Ectodermal cell (in vitro differentiated cells): ENCODE measurements at regions not wholly inside any gene's neighbourhood (a gene's known extent, or its start where the extent isn't known, plus 50 kb on each side); places are given as distances from the start of the nearest gene placed in this dataset.

ENCODE experiments used
- H3K27ac ChIP-seq: 2 replicates; pipeline ENCODE4 v1.7.0; 2013; ENCODE audit warnings: mild to moderate bottlenecking, low read depth, low read length; ENCODE audit not compliant: insufficient read depth, poor library complexity, severe bottlenecking
- H3K27me3 ChIP-seq: 2 replicates; pipeline ENCODE4 v1.7.0; 2013; ENCODE audit warnings: mild to moderate bottlenecking, low read length; ENCODE audit not compliant: insufficient read depth, control insufficient read depth, poor library complexity, severe bottlenecking
- H3K36me3 ChIP-seq: one replicate; pipeline ENCODE4 v1.7.0; 2013; ENCODE audit warnings: low read length; ENCODE audit not compliant: control insufficient read depth, insufficient read depth
- H3K4me1 ChIP-seq: one replicate; pipeline ENCODE4 v1.7.0; 2013; ENCODE audit warnings: low read length; ENCODE audit not compliant: control insufficient read depth, insufficient read depth
- H3K4me3 ChIP-seq: 2 replicates; pipeline ENCODE4 v1.7.0; 2013; ENCODE audit warnings: low read depth, low read length, control low read depth; ENCODE audit not compliant: insufficient read depth
- H3K9me3 ChIP-seq: 2 replicates; pipeline ENCODE4 v1.7.0; 2013; ENCODE audit warnings: mild to moderate bottlenecking, low read length, moderate library complexity; ENCODE audit not compliant: control insufficient read depth
- WGBS, 2 experiments: methylation state at CpG; one replicate each; pipeline ENCODE4 v1.1.7; 2013; ENCODE audit warnings: missing lambda C conversion rate in 2 of 2; 5-methylcytosine and 5-hydroxymethylcytosine counted together

- Histone ChIP-seq H3K27ac (no peak overlapping the region), H3K36me3 (no peaks in the 10 kb centered on the region), H3K4me1 (no peaks in the 10 kb centered on the region), H3K9me3 (no peaks in the 10 kb centered on the region), H3K4me3 (no peak overlapping the region), H3K27me3 (no peaks in the 10 kb centered on the region)
- WGBS, 2 experiments, result 100% methylated on average over 1 of the region's 1 CpG
Observed at GRCh38 chr12:76226956-76227355, 121.3 kb downstream of the BBS10 start.

GRCh38 chr12:76226397-76226796 lies 121.8 kb downstream of the BBS10 start:
- Histone ChIP-seq H3K27me3 (no peaks in the 10 kb centered on the region), H3K4me3 (no peak overlapping the region), H3K4me1 (no peaks in the 10 kb centered on the region), H3K9me3 (no peaks in the 10 kb centered on the region), H3K36me3 (no peaks in the 10 kb centered on the region), H3K27ac (no peak overlapping the region)
- 87 to 89% methylated on average over 4 of the region's 4 CpGs for WGBS, 2 experiments

- Histone ChIP-seq H3K4me1 (peaks cover 4% of the 10 kb centered on the region), H3K27me3 (no peaks in the 10 kb centered on the region), H3K9me3 (no peaks in the 10 kb centered on the region), H3K36me3 (no peaks in the 10 kb centered on the region), H3K4me3 (no peak overlapping the region), H3K27ac (no peak overlapping the region)
Observed at GRCh38 chr12:76223869-76224268, 124.3 kb downstream of the BBS10 start.

GRCh38 chr12:76220980-76221379 lies 127.2 kb downstream of the BBS10 start:
- H3K27ac ChIP-seq, result no peak overlapping the region

GRCh38 chr12:76219806-76220205 lies 128.4 kb downstream of the BBS10 start:
- Histone ChIP-seq H3K27me3 (no peaks in the 10 kb centered on the region), H3K36me3 (no peaks in the 10 kb centered on the region), H3K9me3 (no peaks in the 10 kb centered on the region), H3K27ac (no peak overlapping the region), H3K4me3 (no peak overlapping the region), H3K4me1 (peaks cover 4% of the 10 kb centered on the region)
- 85 to 100% methylated on average over 1 of the region's 1 CpG for WGBS, 2 experiments

More at GRCh38 chr12:76220980-76221379, 127.2 kb downstream of the BBS10 start:
- peaks cover 4% of the 10 kb centered on the region for H3K4me1 ChIP-seq
- 0% methylated on average over 1 of the region's 1 CpG for WGBS, 2 experiments
- H3K9me3 ChIP-seq, result no peaks in the 10 kb centered on the region
- H3K27me3 ChIP-seq, result no peaks in the 10 kb centered on the region
- no peaks in the 10 kb centered on the region for H3K36me3 ChIP-seq
- H3K4me3 ChIP-seq, result no peak overlapping the region

- H3K4me1 ChIP-seq, result peaks cover 4% of the 10 kb centered on the region
- no peaks in the 10 kb centered on the region for H3K9me3 ChIP-seq
- H3K27me3 ChIP-seq, result no peaks in the 10 kb centered on the region
- H3K27ac ChIP-seq, result no peak overlapping the region
- H3K36me3 ChIP-seq, result no peaks in the 10 kb centered on the region
- H3K4me3 ChIP-seq, result no peak overlapping the region
- WGBS, 2 experiments, result 84 to 86% methylated on average over 7 of the region's 8 CpGs
Observed at GRCh38 chr12:76216585-76217472, 131.4 kb downstream of the BBS10 start.

GRCh38 chr12:76208129-76208528 lies 123.6 kb upstream of the NAP1L1 start:
- H3K27ac ChIP-seq, result no peak overlapping the region
- no peaks in the 10 kb centered on the region for H3K36me3 ChIP-seq
- no peaks in the 10 kb centered on the region for H3K4me1 ChIP-seq
- H3K4me3 ChIP-seq, result no peak overlapping the region
- H3K9me3 ChIP-seq, result no peaks in the 10 kb centered on the region
- H3K27me3 ChIP-seq, result no peaks in the 10 kb centered on the region

- Histone ChIP-seq H3K9me3 (no peaks in the 10 kb centered on the region), H3K4me3 (no peak overlapping the region), H3K27ac (no peak overlapping the region), H3K4me1 (no peaks in the 10 kb centered on the region), H3K27me3 (no peaks in the 10 kb centered on the region), H3K36me3 (no peaks in the 10 kb centered on the region)
- WGBS, 2 experiments, result 93 to 94% methylated on average over 5 of the region's 5 CpGs
Observed at GRCh38 chr12:76206677-76207072, 122.2 kb upstream of the NAP1L1 start.

GRCh38 chr12:76206039-76206676 lies 121.7 kb upstream of the NAP1L1 start:
- no peak overlapping the region for H3K27ac ChIP-seq
- whole genome bisulfite sequencing, 2 experiments, result 55 to 78% methylated on average over 1 of the region's 1 CpG
- H3K36me3 ChIP-seq, result no peaks in the 10 kb centered on the region
- no peak overlapping the region for H3K4me3 ChIP-seq
- H3K4me1 ChIP-seq, result no peaks in the 10 kb centered on the region
- no peaks in the 10 kb centered on the region for H3K9me3 ChIP-seq
- no peaks in the 10 kb centered on the region for H3K27me3 ChIP-seq

- H3K4me3 ChIP-seq, result no peak overlapping the region
- H3K27me3 ChIP-seq, result no peaks in the 10 kb centered on the region
- no peak overlapping the region for H3K27ac ChIP-seq
- H3K9me3 ChIP-seq, result no peaks in the 10 kb centered on the region
- H3K36me3 ChIP-seq, result no peaks in the 10 kb centered on the region
- no peaks in the 10 kb centered on the region for H3K4me1 ChIP-seq
Observed at GRCh38 chr12:76202621-76203020, 118.1 kb upstream of the NAP1L1 start.
